ENCODE measurements at regions not wholly inside any gene's neighbourhood (a gene's known extent, or its start where the extent isn't known, plus 50 kb on each side); places are given as distances from the start of the nearest gene placed in this dataset.
"Not testable (repeated sequence)": the region's sequence is repeated elsewhere in the genome, so short reads cannot be mapped to it uniquely, and the experiment has no call there.

DNA sequence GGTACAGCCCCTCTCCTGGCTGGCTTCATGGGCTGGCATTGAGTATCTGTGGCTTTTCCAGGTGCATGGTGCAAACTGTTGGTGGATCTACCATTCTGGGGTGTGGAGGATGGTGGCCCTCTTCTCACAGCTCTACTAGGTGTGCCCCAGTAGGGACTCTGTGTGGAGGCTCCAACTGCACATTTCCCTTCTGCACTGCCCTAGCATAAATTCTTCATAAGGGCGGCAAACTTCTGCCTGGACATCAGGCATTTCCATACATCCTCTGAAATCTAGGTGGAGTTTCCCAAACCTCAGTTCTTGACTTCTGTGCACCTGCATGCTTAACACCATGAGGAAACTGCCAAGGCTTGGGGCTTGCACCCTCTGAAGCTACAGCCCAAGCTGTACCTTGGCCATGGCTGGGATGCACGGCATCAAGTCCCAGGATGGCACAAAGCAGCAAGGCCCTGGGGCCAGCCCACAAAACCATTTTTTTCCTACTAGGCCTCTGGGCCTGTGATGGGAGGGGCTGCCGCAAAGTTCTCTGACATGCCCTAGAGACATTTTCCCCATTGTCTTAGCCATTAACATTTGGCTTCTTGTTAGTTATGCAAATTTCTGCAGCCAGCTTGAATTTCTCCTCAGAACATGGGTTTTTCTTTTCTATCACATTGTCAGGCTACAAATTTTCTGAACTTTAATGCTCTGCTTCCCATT lies 83.4 kb upstream of the ECI2 start:
- not testable (repeated sequence) for H3K4me3 ChIP-seq, H3K27ac ChIP-seq

DNA sequence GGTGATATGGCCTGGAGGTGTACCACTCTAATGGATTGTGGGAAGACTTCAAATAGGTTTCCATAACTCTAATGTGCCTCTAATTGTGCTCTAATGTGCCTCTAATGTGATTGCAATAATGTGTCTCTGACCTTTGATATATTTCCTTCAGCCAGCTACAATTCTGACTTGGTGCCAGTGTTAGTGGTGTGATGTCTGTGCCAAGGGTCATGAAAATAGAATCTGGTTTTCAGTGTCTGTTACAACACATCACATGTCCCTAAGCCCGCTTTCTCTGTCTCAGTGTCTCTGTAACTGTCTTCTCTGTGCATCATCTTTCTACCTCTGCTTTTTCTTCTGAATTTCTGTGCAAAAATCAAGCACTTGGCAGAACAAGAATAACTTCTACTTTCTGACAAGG lies 77.2 kb upstream of the ECI2 start:
- Histone ChIP-seq H3K27ac (no peak overlapping the region), H3K4me3 (no peak overlapping the region)

DNA sequence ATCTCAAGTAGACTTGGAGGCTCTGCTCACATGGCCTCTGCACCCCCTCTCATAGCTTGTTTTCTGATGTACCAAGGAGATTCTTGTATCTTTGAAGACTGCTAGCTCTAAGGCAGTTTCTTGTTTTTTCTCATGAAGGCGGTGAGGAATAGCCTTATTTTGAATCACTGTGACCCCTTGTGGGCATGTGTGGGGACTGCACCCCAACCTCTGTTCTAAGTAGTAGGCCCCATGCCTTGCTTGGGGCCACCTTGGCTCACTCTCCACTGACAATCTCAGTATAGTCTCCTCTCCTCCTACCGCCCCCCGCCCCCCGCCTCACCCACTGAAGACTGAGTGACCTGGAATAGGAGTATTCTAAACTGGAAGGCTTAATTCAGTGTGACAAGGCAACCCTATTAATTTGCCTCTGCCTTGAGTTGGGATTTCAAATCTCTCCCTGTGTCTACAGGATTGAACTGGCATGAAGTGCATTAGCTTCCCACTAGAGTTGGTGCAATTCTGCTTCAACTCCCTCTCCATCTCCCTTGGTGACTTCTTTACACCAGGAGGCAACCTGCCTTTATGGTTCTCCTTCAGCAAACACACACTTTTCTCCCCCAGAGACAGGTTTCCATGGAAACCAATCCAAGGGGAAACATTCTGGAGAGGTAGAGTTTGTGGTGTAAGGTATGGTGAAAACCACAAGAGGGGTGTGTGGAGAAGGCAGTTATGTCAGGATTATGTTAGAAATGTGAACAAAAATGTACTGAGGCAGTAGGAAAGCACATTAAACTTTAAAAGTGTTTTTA lies 75.4 kb upstream of the ECI2 start:
- H3K27ac ChIP-seq, result no peak overlapping the region
- no peak overlapping the region for H3K4me3 ChIP-seq

DNA sequence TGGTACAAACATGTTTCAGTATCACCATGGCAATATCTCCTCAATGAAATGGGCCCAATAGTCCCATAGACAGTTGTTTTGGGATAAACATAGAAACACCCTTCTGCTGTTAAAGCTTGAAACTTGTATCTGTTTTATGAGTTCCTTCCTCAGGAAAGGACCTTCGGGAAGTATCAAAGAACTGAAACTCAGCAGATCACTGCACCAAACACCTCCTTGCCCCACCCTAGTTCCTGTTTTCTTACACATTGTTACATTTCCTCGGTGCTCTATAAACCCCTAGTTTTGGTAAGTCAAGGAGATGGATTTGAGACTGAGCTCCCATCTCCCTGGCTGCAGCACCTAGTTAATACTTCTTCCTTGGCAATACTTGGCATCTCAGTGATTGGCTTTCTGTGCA lies 73.8 kb upstream of the ECI2 start:
- Histone ChIP-seq H3K4me3 (no peak overlapping the region), H3K27ac (no peak overlapping the region)

DNA sequence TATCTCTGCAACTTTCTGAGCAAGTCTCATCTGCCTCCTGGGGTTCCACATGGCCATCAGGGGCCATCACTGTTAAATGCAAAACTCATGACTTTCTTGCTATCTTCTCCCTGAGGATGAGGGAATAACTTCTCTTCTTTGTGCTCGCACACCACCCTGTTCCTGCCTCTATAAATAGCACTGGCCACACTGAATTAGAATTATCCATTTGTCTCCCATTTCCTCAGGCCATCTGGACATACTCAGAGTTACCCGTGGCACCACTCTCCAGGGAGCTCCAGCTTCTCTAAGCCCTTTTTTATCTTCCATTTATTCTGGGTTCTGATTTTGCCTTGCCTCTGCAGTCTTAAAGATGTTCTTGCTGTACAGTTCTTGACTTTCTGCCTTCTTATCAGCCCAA lies 72.8 kb upstream of the ECI2 start:
- no peak overlapping the region for H3K4me3 ChIP-seq
- H3K27ac ChIP-seq, result no peak overlapping the region

DNA sequence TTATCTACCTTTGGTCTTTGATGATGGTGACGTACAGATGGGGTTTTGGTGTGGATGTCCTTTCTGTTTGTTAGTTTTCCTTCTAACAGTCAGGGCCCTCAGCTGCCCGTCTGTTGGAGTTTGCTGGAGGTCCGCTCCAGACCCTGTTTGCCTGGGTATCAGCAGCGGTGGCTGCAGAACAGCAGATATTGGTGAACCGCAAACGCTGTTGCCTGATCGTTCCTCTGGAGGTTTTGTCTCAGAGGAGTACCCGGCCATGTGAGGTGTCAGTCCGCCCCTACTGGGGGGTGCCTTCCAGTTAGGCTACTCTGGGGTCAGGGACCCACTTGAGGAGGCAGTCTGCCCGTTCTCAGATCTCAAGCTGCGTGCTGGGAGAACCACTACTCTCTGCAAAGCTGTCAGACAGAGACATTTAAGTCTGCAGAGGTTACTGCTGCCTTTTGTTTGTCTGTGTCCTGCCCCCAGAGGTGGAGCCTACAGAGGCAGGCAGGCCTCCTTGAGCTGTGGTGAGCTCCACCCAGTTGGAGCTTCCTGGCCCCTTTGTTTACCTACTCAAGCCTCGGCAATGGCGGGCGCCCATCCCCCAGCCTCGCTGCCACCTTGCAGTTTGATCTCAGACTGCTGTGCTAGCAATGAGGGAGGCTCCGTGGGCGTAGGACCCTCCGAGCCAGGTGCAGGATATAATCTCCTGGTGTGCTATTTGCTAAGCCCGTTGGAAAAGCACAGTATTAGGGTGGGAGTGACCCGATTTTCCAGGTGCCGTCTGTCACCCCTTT lies 68.5 kb upstream of the ECI2 start:
- H3K4me3 ChIP-seq, H3K27ac ChIP-seq: not testable (repeated sequence)

DNA sequence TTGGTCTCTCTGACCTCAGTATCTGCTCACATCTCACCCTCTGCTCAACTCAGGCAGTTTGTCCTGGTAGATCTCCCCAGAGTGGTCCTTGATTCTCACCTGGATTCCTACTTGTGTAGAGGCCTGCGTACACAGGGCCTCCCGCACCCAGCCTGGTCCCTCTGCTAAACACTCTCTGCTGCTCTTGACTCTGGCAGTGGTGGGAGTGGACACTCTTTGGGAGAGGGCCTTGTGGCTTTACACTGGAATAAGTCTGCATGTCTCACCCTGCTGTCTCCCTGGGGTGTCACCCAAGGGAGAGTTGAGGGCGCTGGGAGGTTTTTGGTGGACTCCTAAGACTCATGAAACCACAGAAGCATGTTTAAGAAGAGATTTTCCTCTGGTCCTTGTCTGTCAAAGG lies 57.3 kb upstream of the ECI2 start:
- Histone ChIP-seq H3K4me3 (no peak overlapping the region), H3K27ac (no peak overlapping the region)

DNA sequence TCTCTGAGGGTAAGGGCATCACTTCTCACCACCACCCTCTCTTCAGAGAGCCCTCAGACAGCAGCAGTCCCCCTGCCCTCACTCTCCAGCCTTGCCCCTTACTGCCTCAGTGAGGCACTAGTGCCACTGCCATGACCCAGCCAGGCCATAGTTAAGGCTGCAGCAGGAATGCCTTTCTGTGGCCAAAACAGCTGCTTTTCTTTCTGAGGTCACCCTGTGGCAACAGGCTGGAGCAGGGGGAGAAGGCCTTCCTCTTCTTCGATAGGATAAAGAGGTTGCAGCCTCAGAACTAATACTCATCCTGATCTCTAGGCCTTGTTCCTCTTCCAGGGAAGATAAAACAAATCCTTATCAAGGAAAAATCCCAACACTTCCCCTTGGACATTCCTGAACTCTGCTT lies 56.8 kb upstream of the ECI2 start:
- H3K4me3 ChIP-seq, result no peak overlapping the region
- H3K27ac ChIP-seq, result no peak overlapping the region

DNA sequence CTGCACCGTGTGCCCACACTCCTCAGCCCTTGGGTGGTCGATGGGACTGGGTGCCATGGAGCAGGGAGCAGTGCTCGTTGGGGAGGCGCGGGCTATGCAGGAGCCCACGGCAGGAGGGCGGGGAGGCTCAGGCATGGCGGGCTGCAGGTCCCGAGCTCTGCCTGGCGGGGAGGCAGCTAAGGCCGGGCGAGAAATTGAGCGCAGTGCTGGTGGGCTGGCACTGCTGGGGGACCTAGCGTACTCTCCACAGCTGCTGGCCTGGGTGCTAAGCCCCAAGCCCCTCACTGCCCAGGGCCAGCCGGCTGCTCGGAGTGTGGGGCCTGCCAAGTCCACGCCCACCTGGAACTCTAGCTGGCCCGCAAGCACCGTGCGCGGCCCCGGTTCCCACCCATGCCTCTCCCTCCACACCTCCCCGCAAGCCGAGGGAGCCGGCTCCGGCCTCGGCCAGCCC lies 55.9 kb upstream of the ECI2 start:
- no peak overlapping the region for H3K27ac ChIP-seq
- H3K4me3 ChIP-seq, result no peak overlapping the region

DNA sequence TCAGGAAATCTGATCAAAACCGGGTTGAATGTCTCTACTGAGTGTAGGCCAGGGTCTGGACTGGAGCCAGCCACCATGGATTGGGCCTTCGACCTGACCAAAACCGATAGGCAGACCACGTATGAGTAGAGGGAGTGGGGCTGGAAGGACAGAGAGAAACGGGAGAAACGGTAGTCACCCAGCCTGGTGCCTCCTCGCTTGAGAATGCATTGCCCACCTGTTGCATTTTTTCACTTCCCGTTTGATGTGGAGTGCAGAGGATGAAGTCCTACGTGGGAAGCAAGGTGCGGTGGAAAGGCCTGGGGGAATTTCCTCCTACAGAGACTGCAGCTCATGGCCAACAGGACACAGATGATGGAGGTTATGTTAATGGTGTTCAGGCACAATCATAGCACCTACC lies 53.9 kb upstream of the ECI2 start:
- no peak overlapping the region for H3K4me3 ChIP-seq
- no peak overlapping the region for H3K27ac ChIP-seq

DNA sequence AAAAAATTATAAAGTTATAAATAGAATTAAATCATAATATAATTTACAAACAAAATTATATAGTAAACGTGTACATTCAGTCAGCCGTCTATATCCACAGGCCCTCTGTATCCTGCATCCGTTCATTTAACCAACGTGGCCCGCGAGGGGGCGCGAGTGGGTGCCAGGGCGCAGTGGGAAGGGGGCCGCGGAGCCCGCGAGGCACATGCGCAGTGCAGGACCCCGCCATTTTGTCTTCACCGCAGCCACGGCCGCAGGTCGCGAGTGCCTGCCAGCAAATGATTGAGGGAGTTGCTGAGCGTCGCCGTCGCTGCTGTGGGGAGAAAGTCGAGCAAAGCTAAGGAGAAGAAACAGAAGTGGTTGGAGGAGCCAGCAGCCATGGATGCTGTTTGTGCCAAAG lies 53.4 kb upstream of the ECI2 start:
- Histone ChIP-seq H3K27ac (no peak overlapping the region), H3K4me3 (no peak overlapping the region)

DNA sequence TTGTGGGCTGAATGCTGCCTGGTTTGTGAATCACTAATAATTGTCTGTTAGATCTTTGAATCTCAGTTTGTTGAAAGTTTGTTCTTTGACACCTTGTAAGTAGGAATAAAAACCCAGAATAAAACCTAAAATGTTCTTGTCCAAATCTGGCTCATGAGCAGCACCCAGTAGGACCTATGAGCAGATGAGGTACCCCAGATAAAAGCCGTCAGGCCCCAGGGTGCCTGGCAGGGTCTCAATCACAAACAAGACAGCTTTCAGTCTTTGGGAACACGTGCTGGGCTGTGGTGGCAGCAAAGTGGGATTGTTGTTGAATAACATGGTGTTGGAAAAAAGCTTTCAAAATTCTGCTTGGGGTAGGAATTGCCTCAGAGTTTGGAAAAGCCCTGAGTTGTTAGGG lies 52.1 kb upstream of the ECI2 start:
- Histone ChIP-seq H3K4me3 (no peak overlapping the region), H3K27ac (no peak overlapping the region)

DNA sequence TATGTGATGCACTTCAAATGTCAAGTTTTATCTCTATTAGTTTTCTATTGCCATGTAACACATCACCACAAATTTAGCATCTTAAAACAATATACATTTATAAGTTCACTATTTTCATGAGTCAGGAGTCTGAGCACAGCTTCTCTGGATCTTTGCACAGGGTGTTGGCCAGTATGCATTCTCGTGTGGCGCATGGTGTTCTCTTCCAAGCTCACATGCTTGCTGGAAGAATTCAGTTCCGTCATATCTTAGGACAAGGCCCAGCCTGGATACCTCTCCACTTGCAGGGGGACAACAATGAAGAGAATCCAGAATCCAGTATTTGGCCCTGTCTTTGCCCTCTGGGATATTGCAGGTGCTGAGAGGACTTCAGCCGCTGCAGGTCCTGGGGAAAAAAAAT lies 51.0 kb upstream of the ECI2 start:
- no peak overlapping the region for H3K27ac ChIP-seq
- H3K4me3 ChIP-seq, result no peak overlapping the region

DNA sequence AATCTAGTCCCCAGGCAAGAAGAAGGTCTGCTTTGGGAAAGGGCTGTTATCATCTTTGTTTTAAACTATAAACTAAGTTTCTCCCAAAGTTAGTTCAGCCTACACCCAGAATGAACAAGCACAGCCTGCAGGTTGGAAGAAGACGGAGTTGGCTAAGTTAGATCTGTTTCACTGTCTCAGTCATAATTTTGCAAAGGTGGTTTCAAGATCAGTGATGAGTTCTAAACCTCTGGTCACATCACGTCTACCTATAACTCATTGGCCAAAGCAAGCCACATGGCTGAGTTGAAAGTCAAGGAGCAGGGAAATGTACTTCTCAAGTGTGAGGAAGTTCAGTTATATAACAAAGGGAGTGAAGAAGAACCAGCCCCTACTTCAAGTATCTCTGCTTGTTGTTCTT lies 50.5 kb upstream of the ECI2 start:
- H3K27ac ChIP-seq, result no peak overlapping the region
- H3K4me3 ChIP-seq, result no peak overlapping the region

DNA sequence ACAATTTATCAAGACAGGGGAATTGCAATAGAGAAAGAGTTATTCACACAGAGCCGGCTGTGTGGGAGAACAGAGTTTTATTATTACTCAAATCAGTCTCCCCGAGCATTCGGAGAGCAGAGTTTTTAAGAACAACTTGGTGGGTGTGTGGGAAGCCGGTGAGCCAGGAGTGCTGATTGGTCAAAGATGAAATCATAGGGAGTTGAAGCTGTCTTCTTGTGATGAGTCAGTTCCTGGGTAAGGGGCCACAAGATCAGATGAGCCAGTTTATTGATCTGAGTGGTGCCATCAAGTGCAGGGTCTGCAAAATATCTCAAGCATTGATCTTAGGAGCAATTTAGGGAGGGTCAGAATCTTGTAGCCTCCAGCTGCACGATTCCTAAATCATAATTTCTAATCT lies 50.0 kb upstream of the ECI2 start:
- Histone ChIP-seq H3K4me3 (no peak overlapping the region), H3K27ac (no peak overlapping the region)

All from skin epidermis (tissue), 12 donors.